Caki2 (cell line): ENCODE measurements at regions not wholly inside any gene's neighbourhood (a gene's known extent, or its start where the extent isn't known, plus 50 kb on each side); places are given as distances from the start of the nearest gene placed in this dataset.

Source experiments
- DNase-seq: peaks from one replicate; pipeline ENCODE4 v3.0.0-alpha.2; 2015; ENCODE audit warnings: low read depth
- in situ Hi-C: cut with HindIII; loops from 2 replicates; pipeline ENCODE4 v1.10.0; 2016; ENCODE audit warnings: low sequenced_read_pairs, low pct_unique_long_range_greater_than_20kb, mixed read lengths

GRCh38 chr18:34976899-34977837 lies 64.0 kb upstream of the MAPRE2 start:
- peak; percentile 40 for DNase-seq
- in situ Hi-C loops, result no loop called here

- in situ Hi-C loops, result no loop called here
- DNase-seq, result no peak
Measured at GRCh38 chr18:34977838-34978532, 63.2 kb upstream of the MAPRE2 start.

GRCh38 chr18:34978533-34978893 lies 62.7 kb upstream of the MAPRE2 start:
- no peak for DNase-seq
- in situ Hi-C loops, result no loop called here

GRCh38 chr18:34978953-34979608 lies 62.1 kb upstream of the MAPRE2 start:
- peak; percentile 89 for DNase-seq
- in situ Hi-C loops, result no loop called here

- in situ Hi-C loops, result no loop called here
- DNase-seq, result no peak
Measured at GRCh38 chr18:34981487-34981886, 59.7 kb upstream of the MAPRE2 start.

- DNase-seq, result no peak
- in situ Hi-C loops, result no loop called here
Measured at GRCh38 chr18:34985963-34986362, 55.2 kb upstream of the MAPRE2 start.

GRCh38 chr18:34990597-34990996 lies 50.6 kb upstream of the MAPRE2 start:
- in situ Hi-C loops, result no loop called here
- DNase-seq, result no peak

- no peak for DNase-seq
- in situ Hi-C loops, result no loop called here
Measured at GRCh38 chr18:34991152-34991551, 50.1 kb upstream of the MAPRE2 start.
